Stimulated activated naive B cell treated with anti-CD40 and anti-IgM and Interleukin-4, amounts not matched to agents 10 μg/mL and 1 μg/mL and 100 μg/mL, for 72 hours (primary cell): ENCODE measurements at regions not wholly inside any gene's neighbourhood (a gene's known extent, or its start where the extent isn't known, plus 50 kb on each side); places are given as distances from the start of the nearest gene placed in this dataset.
"Not testable (repeated sequence)": the region's sequence is repeated elsewhere in the genome, so short reads cannot be mapped to it uniquely, and the experiment has no call there.

ENCODE experiments used
- ATAC-seq, 2 donors: fragments of 150-1000 bp; cut with Tn5 transposase; replicated peaks; 2 replicates each; pipeline ENCODE4 v1.10.0; 2021; ENCODE audit warnings: moderate library complexity in 1 of 2
- DNase-seq: peaks from one replicate; pipeline ENCODE4 v3.0.0; 2021
- H3K27ac Mint-ChIP-seq: one replicate; pipeline ENCODE4 v1.8.0; 2022; ENCODE audit warnings: mild to moderate bottlenecking, mixed read lengths
- H3K27me3 Mint-ChIP-seq, 2 donors: one replicate each; pipeline ENCODE4 v1.8.0; 2022; ENCODE audit warnings: mixed read lengths in 2 of 2
- H3K36me3 Mint-ChIP-seq, 2 donors: one replicate each; pipeline ENCODE4 v1.8.0; 2022; ENCODE audit warnings: mixed read lengths in 2 of 2, mild to moderate bottlenecking in 1 of 2
- H3K4me1 Mint-ChIP-seq, 2 donors: one replicate each; pipeline ENCODE4 v1.8.0; 2022; ENCODE audit warnings: mixed read lengths in 2 of 2, mild to moderate bottlenecking in 1 of 2
- H3K4me3 Mint-ChIP-seq, 2 donors: one replicate each; pipeline ENCODE4 v1.8.0; 2022; ENCODE audit warnings: mild to moderate bottlenecking in 2 of 2, mixed read lengths in 2 of 2, moderate library complexity in 1 of 2
- H3K9me3 Mint-ChIP-seq, 2 donors: one replicate each; pipeline ENCODE4 v1.8.0; 2022; ENCODE audit warnings: mixed read lengths in 2 of 2, mild to moderate bottlenecking in 1 of 2

- DNase-seq = no peak
- Mint-ChIP-seq H3K9me3 (no peaks in the 10 kb centered on the region), H3K27me3 (peaks cover 0 to 5% of the 10 kb centered on the region in 2 donors), H3K27ac (no peak overlapping the region), H3K4me3 (no peak overlapping the region), H3K4me1 (no peaks in the 10 kb centered on the region), H3K36me3 (no peaks in the 10 kb centered on the region)
- peak in 1 of 2 donors; percentile 45 for ATAC-seq
These were observed 100.1 kb downstream of the EIF4E start for GRCh38 chr4:98828801-98829200.

GRCh38 chr4:98827661-98828060, 101.3 kb downstream of the EIF4E start:
- no peaks in the 10 kb centered on the region for H3K9me3 Mint-ChIP-seq
- no peaks in the 10 kb centered on the region for H3K4me1 Mint-ChIP-seq
- no peak overlapping the region for H3K4me3 Mint-ChIP-seq
- peaks cover 0 to 5% of the 10 kb centered on the region in 2 donors for H3K27me3 Mint-ChIP-seq
- H3K36me3 Mint-ChIP-seq = no peaks in the 10 kb centered on the region
- DNase-seq = no peak
- ATAC-seq = no peak
- no peak overlapping the region for H3K27ac Mint-ChIP-seq

- H3K4me3 Mint-ChIP-seq = no peak overlapping the region
- H3K9me3 Mint-ChIP-seq = peaks cover 0 to 1% of the 10 kb centered on the region in 2 donors
- ATAC-seq = no peak
- no peaks in the 10 kb centered on the region for H3K4me1 Mint-ChIP-seq
- H3K27ac Mint-ChIP-seq = no peak overlapping the region
- DNase-seq = no peak
- H3K36me3 Mint-ChIP-seq = no peaks in the 10 kb centered on the region
- H3K27me3 Mint-ChIP-seq = peaks cover 13 to 18% of the 10 kb centered on the region in 2 donors
These were observed 106.8 kb downstream of the EIF4E start for GRCh38 chr4:98822144-98822543.

- not testable (repeated sequence) for DNase-seq, H3K4me1 Mint-ChIP-seq, H3K4me3 Mint-ChIP-seq, H3K9me3 Mint-ChIP-seq, ATAC-seq, H3K27ac Mint-ChIP-seq, H3K36me3 Mint-ChIP-seq
- peaks cover 12 to 18% of the 10 kb centered on the region in 2 donors for H3K27me3 Mint-ChIP-seq
These were observed 110.8 kb downstream of the EIF4E start for GRCh38 chr4:98818116-98818515.

DNA sequence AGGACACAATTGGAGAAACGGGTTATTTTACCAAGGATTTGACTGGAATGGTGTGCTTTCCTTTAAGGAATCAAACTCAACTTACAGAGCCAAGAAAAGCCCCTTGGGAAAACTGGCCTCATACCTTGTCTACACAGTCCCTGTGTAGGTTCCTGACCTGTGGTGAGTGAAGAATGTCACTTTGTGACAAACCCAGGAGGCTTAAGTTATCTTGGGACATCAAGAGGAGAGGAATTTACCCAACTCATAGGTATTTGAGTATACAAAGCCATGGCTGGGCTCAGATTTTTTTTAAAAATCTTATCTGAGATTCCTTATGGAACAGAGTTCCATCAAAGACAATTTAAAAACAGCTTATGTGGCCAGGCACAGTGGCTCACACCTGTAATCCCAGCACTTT, 112.1 kb downstream of the EIF4E start:
- no peak overlapping the region for H3K27ac Mint-ChIP-seq
- no peaks in the 10 kb centered on the region for H3K4me1 Mint-ChIP-seq
- H3K36me3 Mint-ChIP-seq = no peaks in the 10 kb centered on the region
- no peak overlapping the region for H3K4me3 Mint-ChIP-seq
- ATAC-seq (no peak), DNase-seq (no peak)
- H3K9me3 Mint-ChIP-seq = peaks cover 0 to 1% of the 10 kb centered on the region in 2 donors
- peaks cover 8 to 26% of the 10 kb centered on the region in 2 donors for H3K27me3 Mint-ChIP-seq

DNA sequence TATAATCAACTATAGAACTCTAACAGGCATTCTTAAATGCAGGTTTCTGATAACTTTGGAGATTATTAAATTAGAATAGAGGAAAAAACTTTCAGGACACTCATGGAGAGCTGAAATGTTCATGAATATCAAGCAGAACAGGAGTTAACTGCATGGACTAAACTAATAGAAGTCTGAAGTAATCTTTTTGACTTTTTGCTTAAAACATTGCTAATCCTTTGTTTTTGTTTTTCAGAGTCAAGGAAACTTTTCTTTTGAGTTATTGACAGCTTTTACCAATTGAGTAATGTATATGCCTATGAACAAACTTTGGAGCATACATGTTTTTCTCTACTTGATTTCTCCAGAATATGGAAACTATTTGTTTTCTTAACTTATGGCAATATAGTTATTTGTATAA, 112.5 kb downstream of the EIF4E start:
- peaks cover 8 to 26% of the 10 kb centered on the region in 2 donors for H3K27me3 Mint-ChIP-seq
- DNase-seq (no peak), ATAC-seq (no peak)
- H3K27ac Mint-ChIP-seq = no peak overlapping the region
- no peaks in the 10 kb centered on the region for H3K36me3 Mint-ChIP-seq
- no peaks in the 10 kb centered on the region for H3K4me1 Mint-ChIP-seq
- H3K4me3 Mint-ChIP-seq = no peak overlapping the region
- peaks cover 0 to 1% of the 10 kb centered on the region in 2 donors for H3K9me3 Mint-ChIP-seq

DNA sequence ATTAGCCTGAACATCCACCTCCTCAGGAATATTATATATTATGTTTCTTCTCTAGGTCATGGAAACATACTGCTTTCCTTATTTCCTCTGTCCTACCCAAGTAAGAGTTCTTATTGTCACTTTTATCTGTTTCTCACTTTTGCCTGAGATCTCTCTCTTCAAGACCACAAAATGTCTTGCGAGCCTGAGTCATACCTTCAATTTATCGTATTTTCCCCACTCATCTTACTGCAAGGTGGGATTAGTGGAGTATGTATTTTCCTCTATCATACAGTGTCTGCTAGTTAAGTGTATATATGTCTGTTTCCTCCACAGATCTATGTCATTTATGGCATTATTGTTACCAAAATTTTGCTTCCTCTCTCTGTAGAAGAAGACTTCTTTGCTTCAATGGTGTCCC, 124.5 kb downstream of the EIF4E start:
- H3K27me3 Mint-ChIP-seq = peaks cover 6 to 9% of the 10 kb centered on the region in 2 donors
- H3K4me1 Mint-ChIP-seq = no peaks in the 10 kb centered on the region
- H3K4me3 Mint-ChIP-seq = no peak overlapping the region
- no peaks in the 10 kb centered on the region for H3K9me3 Mint-ChIP-seq
- DNase-seq = no peak
- no peak for ATAC-seq
- H3K27ac Mint-ChIP-seq = no peak overlapping the region
- no peaks in the 10 kb centered on the region for H3K36me3 Mint-ChIP-seq

DNA sequence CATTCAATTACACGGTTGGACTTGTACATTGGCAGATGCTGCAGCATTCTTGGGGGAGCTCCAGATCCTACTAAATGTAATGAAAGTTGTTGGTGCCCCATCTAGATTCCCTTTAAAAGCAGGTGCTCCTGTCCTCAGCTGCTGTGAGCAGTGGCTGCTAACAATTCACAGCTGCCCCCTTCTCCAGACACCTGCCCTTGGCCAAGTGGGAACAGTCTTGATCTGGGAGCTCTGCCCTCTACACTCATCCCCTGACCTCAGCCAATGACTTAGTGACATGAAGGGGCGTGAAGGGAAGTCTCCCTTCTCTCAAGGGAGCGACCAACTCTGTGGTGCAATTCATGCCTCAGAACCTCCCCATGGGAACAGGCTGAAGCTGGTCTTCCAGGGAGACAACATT, 125.7 kb downstream of the EIF4E start:
- no peak for ATAC-seq
- Mint-ChIP-seq H3K4me1 (no peaks in the 10 kb centered on the region), H3K36me3 (no peaks in the 10 kb centered on the region), H3K9me3 (no peaks in the 10 kb centered on the region), H3K27ac (no peak overlapping the region), H3K4me3 (no peak overlapping the region), H3K27me3 (peaks cover 8 to 9% of the 10 kb centered on the region in 2 donors)
- DNase-seq = no peak

DNA sequence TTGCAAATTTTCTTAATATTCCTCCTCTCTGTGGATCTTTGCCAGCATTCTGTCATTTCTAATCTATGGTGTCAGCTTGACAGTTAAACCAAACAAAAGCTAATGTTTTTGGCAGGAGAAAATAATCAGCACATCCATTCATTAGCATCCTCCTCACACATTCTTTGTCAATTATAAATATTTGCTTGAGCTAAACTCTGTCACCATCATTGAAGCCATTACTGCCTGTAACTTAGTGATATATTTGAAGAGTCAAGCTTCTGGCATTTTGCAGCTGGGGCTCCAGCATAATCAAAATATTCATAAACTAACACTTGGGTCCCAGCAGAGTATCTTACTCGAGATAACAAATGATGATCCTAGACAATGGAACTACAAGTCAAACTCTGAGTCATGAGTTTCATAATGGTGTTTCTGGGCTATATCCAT, 126.1 kb downstream of the EIF4E start:
- Mint-ChIP-seq H3K9me3 (no peaks in the 10 kb centered on the region), H3K27ac (no peak overlapping the region), H3K36me3 (no peaks in the 10 kb centered on the region), H3K4me1 (no peaks in the 10 kb centered on the region), H3K27me3 (peaks cover 8 to 9% of the 10 kb centered on the region in 2 donors), H3K4me3 (no peak overlapping the region)
- ATAC-seq (no peak), DNase-seq (no peak)

GRCh38 chr4:98801259-98801725, 127.6 kb downstream of the EIF4E start:
- no peak overlapping the region for H3K27ac Mint-ChIP-seq
- no peak for DNase-seq
- H3K4me1 Mint-ChIP-seq = no peaks in the 10 kb centered on the region
- ATAC-seq = no peak
- H3K9me3 Mint-ChIP-seq = no peaks in the 10 kb centered on the region
- no peak overlapping the region for H3K4me3 Mint-ChIP-seq
- H3K27me3 Mint-ChIP-seq = peaks cover 8 to 9% of the 10 kb centered on the region in 2 donors
- H3K36me3 Mint-ChIP-seq = no peaks in the 10 kb centered on the region

GRCh38 chr4:98796991-98797390, 131.9 kb downstream of the EIF4E start:
- no peaks in the 10 kb centered on the region for H3K4me1 Mint-ChIP-seq
- peaks cover 0 to 11% of the 10 kb centered on the region in 2 donors for H3K27me3 Mint-ChIP-seq
- H3K27ac Mint-ChIP-seq = no peak overlapping the region
- DNase-seq = no peak
- no peak for ATAC-seq
- no peaks in the 10 kb centered on the region for H3K9me3 Mint-ChIP-seq
- no peak overlapping the region for H3K4me3 Mint-ChIP-seq
- H3K36me3 Mint-ChIP-seq = no peaks in the 10 kb centered on the region

- no peak for ATAC-seq
- no peak for DNase-seq
These were observed 134.2 kb downstream of the EIF4E start for GRCh38 chr4:98794565-98795205.

GRCh38 chr4:98793658-98794057, 135.2 kb upstream of the TSPAN5 start:
- ATAC-seq (no peak), DNase-seq (no peak)
- Mint-ChIP-seq H3K9me3 (peaks cover 0 to 2% of the 10 kb centered on the region in 2 donors), H3K27ac (no peak overlapping the region), H3K36me3 (no peaks in the 10 kb centered on the region), H3K4me1 (no peaks in the 10 kb centered on the region), H3K4me3 (no peak overlapping the region), H3K27me3 (peaks cover 4 to 6% of the 10 kb centered on the region in 2 donors)

More at GRCh38 chr4:98794565-98795205, 134.2 kb downstream of the EIF4E start:
- H3K4me3 Mint-ChIP-seq = no peak overlapping the region
- peaks cover 0 to 7% of the 10 kb centered on the region in 2 donors for H3K27me3 Mint-ChIP-seq
- H3K36me3 Mint-ChIP-seq = no peaks in the 10 kb centered on the region
- no peaks in the 10 kb centered on the region for H3K9me3 Mint-ChIP-seq
- H3K27ac Mint-ChIP-seq = no peak overlapping the region
- no peaks in the 10 kb centered on the region for H3K4me1 Mint-ChIP-seq

- DNase-seq (no peak), ATAC-seq (no peak)
- Mint-ChIP-seq H3K27me3 (peaks cover 12 to 27% of the 10 kb centered on the region in 2 donors), H3K27ac (no peak overlapping the region), H3K9me3 (peaks cover 0 to 2% of the 10 kb centered on the region in 2 donors), H3K4me3 (no peak overlapping the region), H3K4me1 (no peaks in the 10 kb centered on the region), H3K36me3 (no peaks in the 10 kb centered on the region)
These were observed 128.5 kb upstream of the TSPAN5 start for GRCh38 chr4:98786866-98787265.

DNA sequence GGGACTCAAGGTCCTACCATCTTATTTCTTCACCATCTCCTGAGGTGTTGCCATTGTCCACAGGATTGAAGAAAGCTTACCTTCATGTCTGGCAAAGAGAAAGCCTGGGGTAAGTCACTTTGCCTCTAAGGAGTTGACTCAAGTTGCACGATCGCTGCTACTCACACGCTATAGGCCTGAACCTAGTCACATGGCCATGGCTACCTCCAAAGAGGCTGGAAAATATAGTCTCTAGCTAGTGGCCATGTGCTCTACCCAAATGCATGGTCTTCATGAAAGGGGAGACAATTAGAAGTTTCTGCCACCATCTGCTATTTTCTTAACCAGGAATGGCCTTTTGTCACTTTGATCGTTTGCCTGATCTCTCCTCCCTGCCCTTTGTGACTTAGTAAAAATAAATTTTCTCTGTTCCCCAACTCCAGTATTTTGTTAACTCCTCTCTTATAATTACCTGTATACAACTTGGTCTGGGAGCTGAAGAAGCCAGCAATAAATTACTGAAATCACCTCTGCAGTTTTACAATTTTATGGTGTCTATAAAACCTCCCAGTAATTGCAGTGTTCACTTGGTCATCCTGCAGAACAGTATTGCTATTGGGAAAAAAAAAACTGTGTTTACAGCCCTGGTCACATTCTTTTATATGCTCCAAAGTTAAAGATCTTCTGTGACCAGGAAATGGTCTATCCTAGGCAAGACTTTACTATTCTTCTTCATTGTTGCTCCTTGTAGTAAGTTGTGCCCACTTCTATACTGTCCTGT, 126.7 kb upstream of the TSPAN5 start:
- Mint-ChIP-seq H3K4me3 (no peak overlapping the region), H3K27ac (no peak overlapping the region), H3K9me3 (peaks cover 0 to 2% of the 10 kb centered on the region in 2 donors), H3K27me3 (peaks cover 19 to 40% of the 10 kb centered on the region in 2 donors), H3K4me1 (no peaks in the 10 kb centered on the region), H3K36me3 (no peaks in the 10 kb centered on the region)
- no peak for ATAC-seq
- DNase-seq = no peak
